Midbrain (tissue), 1 donor: ENCODE measurements at regions not wholly inside any gene's neighbourhood (a gene's known extent, or its start where the extent isn't known, plus 50 kb on each side); places are given as distances from the start of the nearest gene placed in this dataset.
"Not testable (repeated sequence)": the region's sequence is repeated elsewhere in the genome, so short reads cannot be mapped to it uniquely, and the experiment has no call there.

ENCODE experiments used
- DNase-seq: peaks from one replicate; lab custom pipeline; 2025; lab: John Stamatoyannopoulos, UW

DNA sequence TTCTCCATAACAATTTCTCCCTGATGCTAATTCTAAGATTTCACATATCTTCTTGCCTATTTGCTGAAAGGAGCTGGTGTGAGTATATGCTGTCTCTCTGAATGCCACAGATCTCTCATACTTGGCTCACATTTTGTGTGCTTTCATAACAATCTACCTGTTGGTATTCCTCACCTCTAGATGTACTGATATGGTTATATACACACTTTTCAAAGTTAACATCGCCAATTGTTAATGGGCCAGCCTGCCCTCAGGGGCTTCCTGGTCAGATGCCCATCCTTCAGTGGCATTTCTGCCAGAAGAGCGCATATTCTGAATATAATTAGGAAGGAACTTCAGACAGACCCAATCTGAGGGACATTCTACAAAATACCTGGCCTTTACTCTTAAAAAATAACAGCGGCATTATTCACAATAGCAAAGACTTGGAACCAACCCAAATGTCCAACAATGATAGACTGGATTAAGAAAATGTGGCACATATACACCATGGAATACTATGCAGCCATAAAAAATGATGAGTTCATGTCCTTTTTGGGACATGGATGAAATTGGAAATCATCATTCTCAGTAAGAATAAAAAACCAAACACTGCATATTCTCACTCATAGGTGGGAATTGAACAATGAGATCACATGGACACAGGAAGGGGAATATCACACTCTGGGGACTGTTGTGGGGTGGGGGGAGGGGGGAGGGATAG is 123.9 kb upstream of the FAT1 start:
- not testable (repeated sequence) for DNase-seq

DNA sequence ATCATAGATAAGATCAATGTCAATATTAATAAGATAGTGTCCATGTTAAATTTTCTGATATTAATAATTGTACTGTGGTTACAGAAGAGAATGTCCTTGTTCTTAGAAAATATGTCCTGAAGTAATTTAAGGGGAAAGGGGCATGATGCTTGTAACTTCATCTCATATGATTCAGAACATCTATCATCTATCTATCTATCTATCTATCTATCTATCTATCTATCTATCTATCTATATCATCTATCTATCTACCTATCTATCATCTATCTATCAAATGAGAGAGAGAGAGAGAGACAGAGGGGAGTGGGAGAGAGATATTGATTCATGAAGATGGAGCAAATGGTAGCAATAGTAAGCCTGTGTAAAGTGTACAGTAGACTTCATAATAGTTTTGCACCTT is 124.8 kb upstream of the FAT1 start:
- no peak for DNase-seq

DNA sequence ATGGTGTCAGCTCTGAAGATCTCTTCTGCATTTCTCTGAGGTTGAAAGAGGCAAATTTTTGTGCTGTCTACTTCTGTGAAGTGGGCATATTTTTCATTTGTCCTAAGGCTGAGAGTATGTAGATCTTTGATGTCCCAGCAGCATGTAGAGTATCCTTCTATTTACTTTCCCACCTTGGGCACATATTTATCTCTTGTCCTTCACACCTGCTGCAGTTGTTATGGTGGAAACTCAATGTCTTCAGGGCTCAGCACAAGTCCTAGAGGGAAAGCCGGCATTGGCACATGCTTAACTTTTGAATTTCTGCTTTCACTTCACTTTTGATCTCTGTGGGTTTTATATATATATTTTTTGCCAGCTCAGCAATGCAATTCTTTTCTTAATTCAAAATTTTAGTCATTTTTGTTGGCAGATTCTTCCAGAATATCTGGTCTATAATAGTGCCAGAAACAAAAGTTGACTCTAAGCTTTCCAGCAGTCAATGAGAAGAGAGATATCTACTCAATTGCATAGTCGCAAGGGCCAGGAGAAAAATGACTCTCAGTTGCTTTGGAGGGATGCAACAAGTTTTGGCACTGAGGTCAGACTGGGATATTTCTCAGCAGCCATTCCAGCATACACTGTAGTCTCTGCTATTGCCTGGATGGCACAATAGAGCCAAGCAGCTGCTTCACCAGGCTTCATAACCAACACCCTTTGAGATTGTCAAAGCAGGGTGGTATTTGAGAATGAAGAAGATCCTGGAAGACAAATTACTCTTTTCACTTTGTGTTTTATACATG is 127.8 kb upstream of the FAT1 start:
- DNase-seq, result no peak

DNA sequence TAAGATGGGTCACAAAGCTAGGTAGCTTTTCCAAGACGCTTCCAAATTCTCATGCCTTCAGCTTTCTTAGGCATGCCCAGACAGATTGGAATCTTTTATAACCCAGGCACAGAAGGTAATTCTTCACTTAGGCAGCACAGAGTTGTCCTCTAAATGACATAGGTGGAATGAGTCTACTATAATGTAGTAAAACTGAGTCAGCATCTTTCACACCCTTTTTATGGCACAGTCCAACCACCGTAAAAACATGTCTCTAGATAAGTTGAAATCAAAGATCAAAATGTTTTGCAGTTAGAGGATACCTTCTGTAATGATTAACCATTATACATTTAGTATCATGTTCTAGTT is 128.4 kb upstream of the FAT1 start:
- DNase-seq, result no peak

DNA sequence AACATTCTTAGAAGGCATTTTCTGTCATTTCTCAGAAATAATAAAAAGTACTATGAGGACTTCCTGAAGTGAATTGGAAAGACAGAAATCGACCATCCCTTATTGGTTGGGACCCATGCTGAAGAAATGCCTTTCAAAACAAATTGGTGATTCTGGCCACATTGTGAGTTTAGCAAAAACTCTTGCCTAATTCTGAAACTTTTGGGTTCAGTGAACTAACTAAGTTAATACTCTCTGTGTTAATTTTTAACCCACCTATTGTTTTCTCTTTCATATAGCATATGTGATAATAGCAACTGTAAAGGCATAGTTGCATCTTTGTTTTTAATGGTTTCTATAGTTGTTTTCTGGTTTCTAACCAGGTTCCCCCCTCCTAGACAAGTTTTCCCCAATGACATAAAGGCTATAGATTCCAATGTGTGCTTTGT is 129.3 kb upstream of the FAT1 start:
- DNase-seq, result no peak

DNA sequence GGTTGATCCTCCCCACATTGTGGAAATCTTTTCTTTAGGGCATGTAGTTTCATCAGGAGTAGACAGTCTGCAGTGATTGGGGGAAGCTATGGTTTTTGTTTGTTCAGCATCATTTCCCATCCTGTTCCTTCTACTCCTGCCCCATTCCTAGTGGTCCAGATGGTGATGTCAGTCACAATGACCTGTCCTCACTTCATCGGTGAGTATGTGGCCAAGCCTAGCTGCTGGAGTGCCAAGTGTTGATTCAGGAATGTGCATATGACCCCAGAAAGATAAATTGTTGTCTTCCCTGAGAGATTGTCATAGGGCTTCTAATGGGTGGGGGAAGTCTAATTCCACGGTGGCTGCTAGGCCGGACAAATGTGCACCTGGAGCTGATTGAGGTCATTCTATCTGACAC is 130.6 kb upstream of the FAT1 start:
- DNase-seq, result no peak

DNA sequence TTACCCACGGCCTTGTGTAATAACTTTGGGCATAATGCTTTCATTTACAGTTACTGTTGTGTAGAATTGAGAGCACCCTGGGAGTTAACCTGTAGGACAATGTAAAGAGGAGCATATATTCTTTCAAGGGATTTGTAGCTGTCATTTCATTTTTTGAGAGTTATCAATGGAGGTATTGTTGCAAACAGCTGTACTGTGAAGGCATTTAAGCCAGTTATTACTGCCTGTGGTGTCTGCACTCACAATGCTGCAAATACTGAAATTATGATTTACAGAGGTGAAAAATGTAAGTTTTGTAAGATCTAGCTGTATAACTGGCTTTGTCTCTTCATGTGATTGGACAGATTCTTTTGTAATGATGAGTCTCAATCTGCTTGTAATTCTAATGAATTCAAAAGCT is 131.5 kb upstream of the FAT1 start:
- DNase-seq, result no peak

DNA sequence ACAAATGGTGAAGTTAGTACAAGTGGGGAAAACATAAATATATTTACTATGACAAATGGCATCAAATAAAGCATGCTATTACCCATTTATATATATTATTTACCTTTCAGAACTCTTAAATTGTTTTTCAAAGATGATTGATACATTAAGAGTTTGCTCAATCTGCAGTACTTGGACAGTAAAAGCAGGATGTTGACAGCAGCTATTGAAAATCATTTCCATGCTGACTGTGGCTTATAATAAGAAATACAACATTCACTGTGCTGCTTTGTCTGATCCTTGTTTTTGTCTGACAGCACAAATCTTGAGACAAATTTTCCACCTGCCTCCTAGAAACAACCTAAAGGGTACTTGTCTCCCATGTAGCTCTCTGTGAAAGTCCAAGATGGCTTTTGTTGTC is 134.1 kb upstream of the FAT1 start:
- DNase-seq, result no peak

DNA sequence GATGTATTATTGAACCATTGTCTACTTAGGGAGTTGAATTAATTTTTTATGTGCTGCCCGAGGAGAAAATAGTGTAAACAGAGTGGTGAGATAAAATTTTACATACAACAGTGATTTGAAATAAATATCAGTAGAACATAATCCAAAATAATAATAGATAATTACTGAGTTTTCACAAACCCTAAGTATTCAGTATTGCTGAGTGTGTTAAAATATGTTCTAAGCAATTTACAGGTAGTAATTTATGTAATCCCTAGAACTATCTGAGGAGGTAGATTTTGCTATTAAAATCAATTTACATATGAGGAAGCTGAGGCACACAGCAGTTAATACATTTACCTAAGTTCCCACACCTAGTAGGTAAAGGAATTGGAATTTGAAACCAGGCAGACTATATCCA is 134.7 kb upstream of the FAT1 start:
- no peak for DNase-seq

DNA sequence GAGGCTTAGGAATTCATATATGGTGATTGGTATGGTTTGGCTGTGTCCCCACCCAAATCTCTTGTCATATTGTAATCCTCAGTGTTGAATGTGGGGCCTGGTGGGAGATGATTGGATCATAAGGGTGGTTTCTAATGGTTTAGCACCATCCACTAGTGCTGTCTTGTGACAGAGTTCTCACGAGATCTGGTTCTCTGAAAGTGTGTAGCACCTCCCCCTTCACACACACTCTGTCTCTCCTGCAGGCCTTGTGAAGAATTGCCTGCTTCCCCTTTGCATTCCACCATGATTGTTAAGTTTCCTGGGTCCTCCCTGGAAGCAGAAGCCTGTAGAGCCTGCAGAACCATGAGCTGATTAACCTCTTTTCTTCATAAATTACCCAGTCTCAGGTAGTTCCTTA is 135.8 kb upstream of the FAT1 start:
- DNase-seq, result no peak

DNA sequence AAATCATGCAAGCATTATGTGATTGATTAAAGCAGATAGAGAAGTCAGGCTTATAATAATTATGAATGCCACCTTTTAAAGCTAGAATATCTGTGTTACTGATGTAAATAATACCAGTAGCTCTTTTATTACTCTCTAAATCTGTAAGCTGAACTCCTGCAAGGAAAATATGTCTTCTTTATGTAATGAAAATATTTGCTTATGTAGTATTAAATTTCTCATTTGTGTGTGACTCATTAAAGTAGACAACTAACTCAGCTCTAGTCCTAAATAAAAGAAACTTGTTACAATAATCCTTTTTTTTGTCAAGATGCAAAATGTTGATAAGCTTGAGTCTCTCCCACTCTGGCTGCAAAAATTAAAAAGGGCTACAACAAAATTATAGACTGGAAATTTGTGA is 137.7 kb upstream of the FAT1 start:
- no peak for DNase-seq

DNA sequence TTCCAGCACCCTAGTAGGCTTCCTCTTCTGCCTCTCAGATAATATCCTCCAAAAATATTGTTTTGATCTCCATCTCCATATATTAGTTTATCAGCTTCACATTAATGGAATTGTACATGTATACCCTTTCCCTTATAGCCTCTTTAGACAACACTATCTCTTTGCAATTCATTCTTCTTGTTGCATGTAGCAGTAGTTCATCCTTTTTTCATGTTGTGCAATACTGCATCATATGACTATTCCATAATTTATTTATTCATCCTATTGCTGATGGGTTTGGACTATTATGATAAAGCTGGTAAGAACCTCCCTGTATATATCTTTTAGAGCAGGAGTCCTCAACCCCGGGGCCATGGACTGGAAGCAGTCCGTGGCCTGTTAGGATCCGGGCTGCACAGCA is 148.2 kb upstream of the FAT1 start:
- DNase-seq, result no peak

DNA sequence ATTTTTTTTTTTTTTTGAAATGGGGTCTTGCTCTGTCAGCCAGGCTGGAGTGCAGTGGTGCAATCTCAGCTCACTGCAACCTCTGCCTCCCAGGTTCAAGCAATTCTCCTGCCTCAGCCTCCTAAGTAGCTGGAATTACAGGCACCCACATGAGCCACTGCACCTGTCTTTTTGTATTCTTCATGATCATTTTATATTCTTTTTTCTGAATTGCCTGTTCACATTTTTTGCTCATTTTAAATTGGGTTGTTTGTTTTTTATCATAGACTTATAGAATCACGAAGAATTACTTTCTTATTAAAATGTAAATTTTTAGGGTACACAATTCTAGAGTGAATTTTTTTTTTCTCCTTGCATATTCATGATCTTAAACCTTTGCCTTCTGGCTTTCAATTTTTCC is 149.4 kb upstream of the FAT1 start:
- not testable (repeated sequence) for DNase-seq

DNA sequence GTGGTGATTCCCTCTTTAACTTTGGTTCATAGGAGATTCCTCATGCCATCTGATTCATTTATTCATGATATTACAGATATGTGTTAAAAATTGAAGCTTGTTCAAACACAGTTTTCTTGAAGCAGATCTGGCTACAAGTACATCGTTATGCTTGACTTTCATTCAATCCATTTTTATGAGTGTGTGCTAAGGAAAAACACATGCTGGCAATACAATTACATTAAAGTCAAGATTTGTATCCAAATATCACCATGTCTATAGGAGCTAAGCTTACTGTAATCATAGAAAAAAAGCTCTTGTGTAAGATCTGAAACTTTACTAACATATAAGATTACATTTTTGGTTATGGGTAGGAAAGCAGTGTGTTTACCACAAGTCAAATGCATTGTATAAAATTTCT is 151.8 kb upstream of the FAT1 start:
- DNase-seq, result no peak

DNA sequence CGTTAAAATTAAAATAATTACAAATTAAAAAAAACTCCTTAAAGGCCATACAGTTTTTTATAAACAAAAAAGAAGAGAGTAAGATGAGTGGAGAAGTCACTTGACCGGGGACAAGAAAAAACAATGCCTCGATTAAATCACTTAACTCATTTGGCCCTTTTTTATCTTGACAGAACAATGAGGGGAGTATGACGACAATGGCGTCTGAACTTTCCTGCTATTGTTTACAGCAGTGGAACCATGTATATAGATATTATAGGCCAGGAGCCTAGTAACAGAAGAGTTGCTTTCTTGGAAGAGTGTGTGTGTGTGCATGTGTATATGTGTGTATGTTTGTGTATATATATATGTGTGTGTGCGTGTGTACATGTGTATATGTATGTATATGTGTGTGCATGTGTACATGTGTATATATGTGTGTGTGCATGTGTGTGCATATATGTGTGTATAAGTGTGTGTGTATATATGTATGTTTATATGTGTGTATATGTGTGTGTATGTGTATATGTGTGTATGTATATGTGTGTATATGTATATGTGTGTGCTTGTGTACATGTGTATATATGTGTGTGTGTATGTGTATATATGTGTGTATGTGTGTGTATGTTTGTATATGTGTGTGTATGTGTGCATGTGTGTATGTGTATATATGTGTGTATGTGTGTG is 153.4 kb upstream of the FAT1 start:
- DNase-seq, result no peak

DNA sequence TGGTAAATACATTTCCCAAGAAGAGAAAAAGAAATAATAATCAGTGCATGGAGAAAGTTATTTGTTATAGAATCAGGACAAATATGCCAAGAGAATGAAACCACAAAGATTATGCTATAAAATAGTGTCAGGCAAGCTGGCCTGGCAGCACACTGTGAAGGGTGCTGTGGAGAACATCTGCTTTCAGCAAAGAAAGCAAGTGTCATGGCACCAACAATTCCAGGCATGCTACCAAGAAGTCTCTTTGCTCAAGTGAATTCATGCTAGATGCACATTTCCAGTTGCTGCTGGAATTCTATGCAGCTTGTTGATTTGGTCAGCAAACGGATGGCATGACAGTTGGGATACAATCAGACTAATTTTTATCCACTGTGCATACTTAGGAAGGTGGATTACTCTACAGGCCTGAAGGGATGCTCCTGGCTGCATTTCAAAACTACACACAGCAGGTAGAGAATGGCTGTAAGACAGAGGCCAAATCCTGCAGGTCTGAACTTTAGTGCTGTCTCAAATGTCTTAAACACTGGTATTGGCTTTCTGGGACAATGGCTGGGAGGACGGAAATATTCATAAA is 154.6 kb upstream of the FAT1 start:
- DNase-seq, result no peak

DNA sequence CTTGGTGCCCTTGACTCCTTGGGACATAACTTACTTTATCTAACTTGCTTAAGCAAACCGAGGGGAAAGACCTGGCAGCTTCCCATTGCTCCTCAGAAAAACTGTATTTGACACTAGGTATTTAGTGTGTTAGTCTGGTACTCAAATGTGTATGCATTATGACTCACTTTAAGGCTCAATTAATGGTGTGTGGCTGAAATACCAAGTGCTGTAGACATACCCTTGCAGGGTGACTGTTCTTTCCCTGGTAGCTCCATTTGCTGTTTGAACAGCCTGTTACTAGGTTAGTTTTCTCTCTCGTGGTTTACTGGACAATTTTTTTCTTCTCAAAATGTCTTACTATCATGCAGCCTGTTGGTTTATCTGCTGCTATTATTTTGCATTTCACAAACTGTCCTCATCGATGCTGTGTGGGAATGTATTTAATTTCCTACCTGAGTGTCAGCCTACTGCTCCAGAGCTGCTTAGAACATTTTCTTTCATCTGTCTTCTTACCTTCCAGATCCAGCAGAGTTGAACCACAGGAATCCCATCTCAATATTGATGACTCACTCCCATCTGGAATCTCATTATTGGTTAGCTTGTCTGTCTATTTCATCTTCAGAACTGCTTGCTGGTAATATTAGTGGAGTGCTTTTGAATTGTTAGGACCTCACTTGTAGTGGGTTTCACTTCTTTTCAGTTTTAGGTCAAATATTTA is 158.0 kb upstream of the FAT1 start:
- DNase-seq, result no peak

DNA sequence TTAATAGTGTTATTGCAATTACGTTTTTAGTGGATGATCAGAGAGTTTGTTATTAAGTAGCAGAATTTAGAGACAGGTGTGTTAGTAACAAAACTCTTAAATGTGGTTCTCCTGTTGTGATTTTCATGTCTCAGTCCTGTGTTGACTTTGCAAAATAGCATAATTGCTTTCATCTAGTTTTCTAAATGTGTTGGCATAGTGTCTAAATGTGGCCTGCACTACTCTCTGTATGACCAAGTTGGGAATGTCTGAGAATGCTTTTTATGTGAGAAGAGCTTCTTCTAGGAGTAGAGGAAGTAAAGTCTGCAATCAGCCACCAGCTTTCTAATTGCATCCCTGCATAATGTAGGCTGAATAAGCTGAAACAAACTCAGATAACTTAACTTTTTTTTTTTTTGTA is 158.6 kb upstream of the FAT1 start:
- no peak for DNase-seq

DNA sequence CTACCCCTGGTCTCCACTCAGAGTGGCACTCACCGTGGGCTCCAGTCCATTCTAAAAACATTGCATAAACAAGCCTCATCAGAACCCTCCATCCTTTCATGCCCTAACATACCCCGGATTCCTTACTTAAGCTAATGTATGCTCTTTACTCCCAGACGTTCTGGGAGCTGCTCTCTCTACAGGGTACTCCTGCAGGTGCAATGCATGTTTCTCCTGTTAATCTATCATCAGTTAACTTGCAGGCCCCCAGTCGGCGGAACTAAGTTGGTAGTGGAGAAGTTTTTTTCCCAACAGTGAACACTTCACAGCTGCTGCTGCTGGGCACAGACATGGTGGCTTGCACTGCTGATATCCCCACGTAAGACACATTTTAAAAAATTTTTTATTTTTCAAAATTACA is 161.6 kb upstream of the FAT1 start:
- no peak for DNase-seq

DNA sequence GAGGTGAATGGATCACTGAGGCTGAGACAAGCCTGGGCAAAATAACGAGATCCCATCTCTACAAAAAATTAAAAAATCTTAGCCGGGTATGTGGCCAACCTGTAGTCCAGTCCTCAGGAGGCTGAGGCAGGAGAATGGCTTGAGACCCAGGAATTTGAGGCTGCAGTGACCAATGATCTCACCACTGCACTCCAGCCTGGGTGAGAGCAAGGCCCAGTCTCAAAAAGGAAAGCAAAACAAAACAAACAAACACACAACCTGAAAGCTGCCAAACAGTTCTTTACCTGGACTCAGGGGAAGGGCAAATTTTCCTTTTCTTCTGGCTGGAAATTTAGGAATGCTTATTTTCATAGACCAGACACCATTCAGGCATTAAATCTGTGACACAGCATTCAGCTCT is 163.1 kb upstream of the FAT1 start:
- DNase-seq, result no peak

DNA sequence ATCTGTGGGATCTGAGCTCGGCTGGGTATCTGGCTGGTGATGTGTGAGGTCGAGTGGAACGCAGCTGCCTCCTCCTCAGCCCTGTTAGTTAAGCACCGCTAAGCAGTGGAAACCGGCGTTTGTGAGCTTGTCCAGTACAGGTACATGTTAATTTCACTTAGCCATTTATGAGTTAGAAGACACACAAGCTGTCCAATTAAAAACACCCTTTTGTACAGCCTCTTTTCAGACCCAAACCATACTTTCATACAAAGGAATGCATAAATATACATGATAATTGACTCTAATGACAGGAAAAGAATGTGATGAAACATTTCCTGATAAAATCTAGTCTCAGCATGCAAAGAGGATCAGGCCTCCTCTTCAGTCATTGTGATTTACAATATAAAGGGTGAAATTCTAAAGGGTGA is 163.6 kb upstream of the FAT1 start:
- DNase-seq, result no peak

DNA sequence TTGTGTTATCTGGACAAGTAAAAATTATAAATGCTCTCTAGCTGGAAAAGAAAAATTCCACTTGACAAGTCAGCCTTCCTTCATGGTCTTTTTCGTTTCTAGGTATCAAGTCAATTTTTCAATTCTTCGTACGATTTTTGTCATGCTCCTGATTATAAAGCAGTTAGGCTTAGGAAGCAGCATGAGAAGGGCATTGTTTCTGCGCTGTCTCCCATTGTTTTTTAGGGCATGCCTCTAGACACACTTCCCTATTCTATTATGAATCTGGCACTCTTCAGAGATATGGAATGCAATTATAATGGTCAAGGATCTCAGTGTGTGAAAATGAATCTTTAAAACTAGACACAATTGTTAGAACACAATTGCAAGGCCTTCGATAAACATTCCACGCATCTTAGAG is 164.1 kb upstream of the FAT1 start:
- DNase-seq, result no peak
